Keratinocyte (primary cell): ENCODE measurements at regions not wholly inside any gene's neighbourhood (a gene's known extent, or its start where the extent isn't known, plus 50 kb on each side); places are given as distances from the start of the nearest gene placed in this dataset.

Experiments used
- DNase-seq: peaks from one replicate; pipeline ENCODE4 v3.0.0-alpha.2; 2011; ENCODE audit warnings: low read depth, missing footprints, low spot score
- FAIRE-seq: peaks from 2 replicates; lab custom pipeline; 2011; peaks lifted over from hg19 to GRCh38; lab: Jason Lieb, UNC
- H2AFZ ChIP-seq: 2 replicates; pipeline ENCODE4 v1.6.0; 2012; ENCODE audit warnings: low read length, control low read depth, inconsistent platforms; ENCODE audit not compliant: control insufficient read depth
- H3K27ac ChIP-seq: 2 replicates; pipeline ENCODE4 v1.5.1; 2011; ENCODE audit warnings: low read length; ENCODE audit not compliant: control insufficient read depth, insufficient read depth
- H3K27me3 ChIP-seq: 3 replicates; pipeline ENCODE4 v1.6.0; 2011; ENCODE audit warnings: low read length; ENCODE audit not compliant: control insufficient read depth, insufficient read depth; ENCODE audit errors: extremely low read depth
- H3K36me3 ChIP-seq, 2 experiments: 2 replicates in 1 of 2; 3 replicates in 1 of 2; pipeline ENCODE4 v1.5.1; 2011; ENCODE audit warnings: low read length in 2 of 2, mild to moderate bottlenecking in 1 of 2; ENCODE audit not compliant: control insufficient read depth in 2 of 2, insufficient read depth in 2 of 2; ENCODE audit errors: extremely low read depth in 1 of 2
- H3K4me1 ChIP-seq: 3 replicates; pipeline ENCODE4 v1.5.1; 2011; ENCODE audit warnings: low read length; ENCODE audit not compliant: control insufficient read depth, insufficient read depth; ENCODE audit errors: extremely low read depth
- H3K4me2 ChIP-seq: 3 replicates; pipeline ENCODE4 v1.6.0; 2011; ENCODE audit warnings: low read depth, low read length; ENCODE audit not compliant: control insufficient read depth, insufficient read depth; ENCODE audit errors: extremely low read depth
- H3K4me3 ChIP-seq, 3 experiments: fragments of 200-600 bp in 1 of 3; sonication (generic) in 1 of 3; 2 replicates in 2 of 3; 3 replicates in 1 of 3; pipeline ENCODE4 v1.5.1; 2011 to 2016; ENCODE audit warnings: low read length in 3 of 3, mild to moderate bottlenecking in 3 of 3, control low read depth in 2 of 3, inconsistent platforms in 1 of 3, low read depth in 1 of 3, mixed read lengths in 1 of 3, mixed run types in 1 of 3, moderate library complexity in 1 of 3; ENCODE audit not compliant: control insufficient read depth in 2 of 3, insufficient read depth in 2 of 3; ENCODE audit errors: extremely low read depth in 1 of 3
- H3K79me2 ChIP-seq: 2 replicates; pipeline ENCODE4 v1.6.0; 2012; ENCODE audit warnings: low read length; ENCODE audit not compliant: control insufficient read depth, insufficient read depth
- H3K9ac ChIP-seq: 3 replicates; pipeline ENCODE4 v1.6.0; 2011; ENCODE audit warnings: low read length; ENCODE audit not compliant: control insufficient read depth, insufficient read depth; ENCODE audit errors: extremely low read depth
- H3K9me1 ChIP-seq: 3 replicates; pipeline ENCODE4 v1.6.0; 2011; ENCODE audit warnings: low read length; ENCODE audit not compliant: control insufficient read depth, insufficient read depth; ENCODE audit errors: extremely low read depth
- H3K9me3 ChIP-seq: 2 replicates; pipeline ENCODE4 v1.5.1; 2012; ENCODE audit warnings: low read depth, low read length; ENCODE audit not compliant: control insufficient read depth
- H4K20me1 ChIP-seq: 3 replicates; pipeline ENCODE4 v1.6.0; 2011; ENCODE audit warnings: low read length; ENCODE audit not compliant: control insufficient read depth, insufficient read depth; ENCODE audit errors: extremely low read depth
- EZH2 ChIP-seq: IDR thresholded peaks from one replicate; pipeline ENCODE4 v1.6.1; 2012; ENCODE audit warnings: inconsistent platforms, mild to moderate bottlenecking, low read length, moderate library complexity
- dilution Hi-C: fragments of 300-500 bp; cut with MboI; formaldehyde crosslinking; loops from one replicate; pipeline ENCODE4 v1.7.0; 2020; ENCODE audit warnings: low sequenced_read_pairs; ENCODE audit not compliant: extremely low pct_ligation_motif_present
- TF ChIP-seq, protein P1 (sequence below), 3 experiments: IDR thresholded peaks in 1 of 3; conservative IDR thresholded peaks in 1 of 3; optimal IDR thresholded peaks in 1 of 3; 2 replicates in 2 of 3; 3 replicates in 1 of 3; pipeline versions ENCODE3 to v1.5.1; 2011; ENCODE audit warnings: low read length in 3 of 3, mild to moderate bottlenecking in 3 of 3, moderate library complexity in 2 of 3, control low read depth in 1 of 3, inconsistent platforms in 1 of 3; ENCODE audit not compliant: insufficient read depth in 2 of 3; ENCODE audit errors: extremely low read depth in 1 of 3

DNA sequence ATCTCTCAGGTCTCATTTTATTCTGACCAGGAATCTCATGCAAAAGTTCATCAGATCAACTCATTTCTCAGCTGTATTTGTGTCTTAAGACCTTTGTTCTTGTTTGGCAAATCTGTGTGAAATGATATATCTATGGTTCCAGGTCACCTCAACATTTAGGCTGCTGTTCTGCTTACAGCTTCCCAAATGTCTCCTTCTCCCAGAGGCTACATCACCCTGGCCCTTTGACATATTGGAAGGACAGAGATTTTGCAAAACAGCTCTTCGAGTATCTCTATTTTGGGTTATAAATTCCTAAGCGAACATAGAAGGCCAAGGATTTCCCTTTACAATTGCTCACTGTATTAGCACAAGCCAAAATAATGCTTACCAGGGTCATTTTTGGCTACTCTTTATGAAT lies 57.5 kb upstream of the GIMD1 start:
- Histone ChIP-seq H3K36me3 (no peaks in the 10 kb centered on the region), H4K20me1 (no peaks in the 10 kb centered on the region), H3K9me1 (no peaks in the 10 kb centered on the region), H3K4me1 (no peaks in the 10 kb centered on the region), H3K4me2 (no peak overlapping the region), H3K27ac (no peak overlapping the region), H3K79me2 (no peaks in the 10 kb centered on the region), H3K9me3 (no peaks in the 10 kb centered on the region), H3K27me3 (no peaks in the 10 kb centered on the region), H3K4me3 (no peak overlapping the region), H2AFZ (no peak overlapping the region), H3K9ac (no peak overlapping the region)
- FAIRE-seq = no peak
- dilution Hi-C loops = no loop called here
- no peak for DNase-seq
- no peak for TF ChIP-seq EZH2
- TF ChIP-seq, protein P1, sequence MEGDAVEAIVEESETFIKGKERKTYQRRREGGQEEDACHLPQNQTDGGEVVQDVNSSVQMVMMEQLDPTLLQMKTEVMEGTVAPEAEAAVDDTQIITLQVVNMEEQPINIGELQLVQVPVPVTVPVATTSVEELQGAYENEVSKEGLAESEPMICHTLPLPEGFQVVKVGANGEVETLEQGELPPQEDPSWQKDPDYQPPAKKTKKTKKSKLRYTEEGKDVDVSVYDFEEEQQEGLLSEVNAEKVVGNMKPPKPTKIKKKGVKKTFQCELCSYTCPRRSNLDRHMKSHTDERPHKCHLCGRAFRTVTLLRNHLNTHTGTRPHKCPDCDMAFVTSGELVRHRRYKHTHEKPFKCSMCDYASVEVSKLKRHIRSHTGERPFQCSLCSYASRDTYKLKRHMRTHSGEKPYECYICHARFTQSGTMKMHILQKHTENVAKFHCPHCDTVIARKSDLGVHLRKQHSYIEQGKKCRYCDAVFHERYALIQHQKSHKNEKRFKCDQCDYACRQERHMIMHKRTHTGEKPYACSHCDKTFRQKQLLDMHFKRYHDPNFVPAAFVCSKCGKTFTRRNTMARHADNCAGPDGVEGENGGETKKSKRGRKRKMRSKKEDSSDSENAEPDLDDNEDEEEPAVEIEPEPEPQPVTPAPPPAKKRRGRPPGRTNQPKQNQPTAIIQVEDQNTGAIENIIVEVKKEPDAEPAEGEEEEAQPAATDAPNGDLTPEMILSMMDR (optimal IDR thresholded peaks at IDR 0.05 in 1 of 3, IDR thresholded peaks at IDR 0.05 in 1 of 3, conservative IDR thresholded peaks at IDR 0.05 in 1 of 3; ENCODE audit: extremely low read depth in 1 of 3, insufficient read depth in 2 of 3, low read length in 3 of 3) = no peak

DNA sequence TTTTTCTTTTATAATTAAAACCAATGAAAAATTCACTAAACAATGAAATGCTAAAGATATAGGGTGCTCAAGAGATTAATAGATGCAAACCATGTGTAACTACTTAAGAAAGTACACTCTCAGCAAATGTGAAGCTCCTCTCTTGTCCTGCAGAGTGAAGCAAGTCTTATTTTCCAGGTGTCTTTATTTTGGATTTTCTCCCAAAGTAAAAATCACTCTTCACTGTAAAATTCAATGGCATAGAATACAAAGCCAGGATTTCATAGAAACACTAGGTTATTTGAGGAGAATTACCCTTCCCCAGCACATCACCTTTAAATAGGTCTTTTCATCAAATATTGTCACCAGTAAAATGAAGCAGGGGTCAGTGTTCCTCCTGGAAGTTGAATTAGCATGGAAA lies 57.0 kb upstream of the GIMD1 start:
- Histone ChIP-seq H3K4me3 (no peak overlapping the region), H3K4me2 (no peak overlapping the region), H2AFZ (no peak overlapping the region), H4K20me1 (no peaks in the 10 kb centered on the region), H3K36me3 (no peaks in the 10 kb centered on the region), H3K9me1 (no peaks in the 10 kb centered on the region), H3K27me3 (no peaks in the 10 kb centered on the region), H3K79me2 (no peaks in the 10 kb centered on the region), H3K27ac (no peak overlapping the region), H3K9ac (no peak overlapping the region), H3K9me3 (no peaks in the 10 kb centered on the region), H3K4me1 (no peaks in the 10 kb centered on the region)
- dilution Hi-C loops = no loop called here
- TF ChIP-seq, protein P1 (optimal IDR thresholded peaks at IDR 0.05 in 1 of 3, IDR thresholded peaks at IDR 0.05 in 1 of 3, conservative IDR thresholded peaks at IDR 0.05 in 1 of 3; ENCODE audit: extremely low read depth in 1 of 3, insufficient read depth in 2 of 3, low read length in 3 of 3) = no peak
- no peak for TF ChIP-seq EZH2
- FAIRE-seq (no peak), DNase-seq (no peak)
